HG03432 (cell line): ENCODE measurements at regions not wholly inside any gene's neighbourhood (a gene's known extent, or its start where the extent isn't known, plus 50 kb on each side); places are given as distances from the start of the nearest gene placed in this dataset.
A peak's percentile ranks its signal among the peaks of the same experiment; 100 is the strongest.

ENCODE experiments used
- ATAC-seq: cut with Tn5 transposase; IDR thresholded peaks from one replicate; pipeline ENCODE4 v1.9.1; 2021; ENCODE audit warnings: mild to moderate bottlenecking, moderate library complexity; ENCODE audit not compliant: unreplicated experiment

DNA sequence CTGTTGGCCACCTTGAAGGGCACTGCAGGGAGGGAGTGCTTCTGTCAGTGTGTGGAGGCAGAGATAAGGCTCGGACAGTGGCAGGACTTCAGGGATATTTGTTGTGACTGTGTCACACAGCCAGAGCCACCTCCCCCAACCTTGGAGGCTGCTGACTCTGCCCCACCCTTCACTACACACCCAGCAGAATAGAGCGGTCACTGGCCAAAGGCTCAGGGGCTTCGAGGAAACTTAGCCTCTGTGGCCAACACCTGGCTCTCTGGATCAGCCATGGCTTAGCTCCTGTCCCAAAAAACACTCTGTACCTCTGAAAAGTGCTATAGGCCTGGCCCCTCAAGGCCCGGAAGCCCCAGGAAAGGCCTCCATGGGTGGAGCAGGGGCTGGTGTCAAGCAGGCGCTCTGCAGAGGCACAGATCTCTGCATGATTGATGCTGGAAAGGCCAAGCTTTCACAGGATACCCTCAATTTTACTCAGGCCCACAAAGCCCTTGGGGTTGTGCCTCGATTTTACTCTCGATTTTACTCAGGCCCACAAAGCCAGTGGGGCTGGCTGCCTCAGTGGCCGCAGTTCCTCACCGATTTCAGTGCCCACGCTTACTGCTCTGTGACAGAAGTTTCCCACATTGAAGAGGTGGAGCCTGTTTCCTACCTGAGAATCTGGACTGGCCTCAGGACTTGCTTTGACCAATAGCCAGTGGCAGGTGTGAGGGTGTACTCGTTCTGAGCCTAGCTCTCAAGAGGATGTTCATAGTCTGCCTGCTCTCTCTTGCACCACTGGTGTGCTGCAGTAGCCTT is 113.2 kb upstream of the GPR26 start:
- ATAC-seq, result peak; percentile 57

DNA sequence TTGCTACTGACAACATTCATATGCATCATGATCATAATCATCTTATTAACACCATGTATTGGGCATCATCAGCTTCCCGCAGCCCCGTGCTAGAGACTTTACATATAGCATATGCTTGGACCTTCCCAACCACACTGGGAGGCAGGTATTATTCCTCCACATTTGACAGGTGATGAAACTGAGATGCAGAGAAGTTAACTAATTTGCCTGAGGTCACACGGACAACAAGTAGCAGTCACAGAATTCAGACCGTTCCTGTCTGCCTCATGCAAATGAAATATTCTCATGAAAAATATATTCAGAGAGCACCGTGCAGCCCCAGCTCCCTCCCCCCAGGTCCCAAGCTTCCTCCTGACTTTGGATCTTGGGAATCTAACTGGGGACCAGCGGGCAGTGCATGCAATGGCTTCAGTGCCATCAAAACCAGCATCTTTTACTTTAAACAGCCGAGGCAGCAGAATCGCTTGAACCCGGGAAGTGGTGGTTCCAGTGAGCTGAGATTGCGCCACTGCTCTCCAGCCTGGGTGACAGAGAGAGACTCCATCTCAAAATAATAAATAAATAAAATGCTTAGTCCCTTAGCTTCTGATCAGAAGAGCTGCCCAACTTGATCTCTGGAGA is 112.2 kb upstream of the GPR26 start:
- peak; percentile 46 for ATAC-seq

DNA sequence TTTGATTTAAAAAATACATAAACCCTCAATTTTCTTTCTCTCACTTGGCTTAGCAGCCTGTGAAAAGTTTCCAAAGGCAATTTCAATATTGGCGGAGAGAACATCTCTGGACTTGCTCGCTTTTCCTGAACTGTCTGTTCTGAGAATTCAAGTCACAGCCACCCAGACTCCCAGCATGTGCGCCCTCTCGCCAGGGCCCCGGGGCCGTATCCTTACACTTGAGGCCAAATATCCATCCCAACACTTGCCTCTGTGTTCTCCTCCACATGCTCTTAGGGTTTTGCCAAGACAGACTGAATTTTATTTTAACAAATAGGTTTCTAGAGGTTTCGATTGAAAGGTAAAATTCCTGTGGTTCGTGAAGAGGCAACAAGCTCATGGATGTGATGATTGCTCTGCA is 111.5 kb upstream of the GPR26 start:
- ATAC-seq, result no peak

DNA sequence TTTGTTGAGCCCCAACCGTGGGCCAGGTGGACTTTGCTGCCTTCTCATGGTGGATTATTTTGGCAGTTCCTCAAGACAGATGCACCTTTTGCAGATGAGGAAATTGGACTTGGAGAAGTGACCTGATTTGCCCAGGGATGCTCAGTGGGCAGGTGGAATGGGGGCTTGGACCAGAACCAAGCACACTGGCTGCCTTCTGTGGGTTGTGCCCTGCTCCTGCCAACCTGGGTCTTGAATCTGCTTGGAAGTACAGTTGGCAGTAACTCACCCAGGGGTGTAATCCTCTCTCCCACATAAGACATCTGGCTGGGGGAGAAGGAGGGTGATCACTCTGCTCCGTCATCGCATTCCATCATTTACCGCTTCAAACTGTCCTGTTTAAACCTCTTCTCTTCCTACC is 110.5 kb upstream of the GPR26 start:
- no peak for ATAC-seq

DNA sequence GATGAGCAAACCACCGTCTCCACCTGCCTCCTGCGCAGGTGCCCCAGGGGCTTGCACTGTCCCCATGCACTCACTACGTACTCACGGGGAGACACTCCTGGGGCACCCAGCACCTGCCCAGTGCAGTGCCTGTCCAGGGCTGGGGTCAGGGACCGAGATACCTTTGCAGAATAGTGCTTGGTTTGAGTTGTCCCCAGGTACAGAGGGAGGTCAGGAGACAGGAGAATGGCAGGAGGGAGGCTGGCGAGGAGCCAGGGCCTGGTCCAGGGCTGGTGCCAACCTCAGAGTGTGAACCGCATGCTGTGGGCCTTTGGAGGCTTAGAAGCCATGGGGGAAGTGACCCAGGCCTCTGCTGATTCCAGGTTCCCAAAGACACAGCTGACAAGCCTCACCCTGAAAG is 110.1 kb upstream of the GPR26 start:
- no peak for ATAC-seq

DNA sequence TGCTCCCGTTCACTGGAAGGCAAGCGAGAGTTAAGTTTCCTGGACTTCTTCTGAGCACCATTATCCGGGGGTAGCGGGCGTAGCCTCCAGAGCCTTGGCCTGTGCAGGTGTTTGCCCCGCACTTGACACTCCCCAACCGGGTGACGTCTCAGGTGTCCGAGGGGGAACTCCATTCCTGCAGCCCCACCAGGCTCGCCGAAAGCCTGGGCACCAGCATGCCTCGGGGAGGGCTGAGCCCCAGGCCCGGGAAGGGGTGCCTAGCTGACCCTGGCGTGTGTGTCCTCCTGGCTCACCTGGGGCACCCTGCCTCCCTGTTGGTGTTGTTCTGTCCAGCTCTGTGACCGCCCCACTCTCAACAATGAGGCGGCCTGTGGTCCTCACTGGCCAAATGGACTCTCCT is 109.4 kb upstream of the GPR26 start:
- no peak for ATAC-seq

DNA sequence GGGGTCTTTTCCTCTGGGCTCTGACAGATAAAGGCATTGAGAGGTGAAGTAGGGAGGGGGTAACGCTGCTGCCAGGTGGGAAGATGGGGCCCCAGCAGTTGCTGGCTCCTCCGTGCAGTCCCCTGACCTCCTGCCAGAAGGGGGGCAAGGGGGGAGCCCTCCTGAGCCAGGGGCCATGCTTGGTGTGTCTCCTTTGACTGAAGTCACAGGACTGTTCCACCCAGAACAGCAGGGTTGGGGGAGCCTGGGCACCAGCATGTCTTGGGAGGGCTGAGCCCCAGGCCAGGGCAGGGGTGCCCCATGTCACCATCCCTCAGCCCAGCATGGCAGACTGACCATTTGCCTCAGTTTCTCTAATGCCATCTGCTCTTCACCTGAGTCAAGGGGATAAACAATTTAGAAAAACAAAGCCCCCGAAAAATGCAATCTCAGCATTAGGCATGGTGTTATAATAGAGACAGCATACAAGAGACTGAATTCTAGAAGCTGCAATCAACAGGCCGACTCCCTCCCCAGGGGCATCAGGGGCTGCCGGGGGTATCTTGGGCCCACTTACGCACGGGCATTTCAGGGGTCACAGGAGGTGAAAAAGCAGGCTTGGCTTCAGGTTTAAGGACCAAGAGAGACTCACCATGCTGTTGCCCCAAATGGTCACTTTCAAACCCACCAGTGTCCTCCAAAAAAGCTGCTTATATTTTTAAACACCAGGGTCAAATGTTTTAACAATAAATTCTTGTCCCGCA is 108.6 kb upstream of the GPR26 start:
- no peak for ATAC-seq

DNA sequence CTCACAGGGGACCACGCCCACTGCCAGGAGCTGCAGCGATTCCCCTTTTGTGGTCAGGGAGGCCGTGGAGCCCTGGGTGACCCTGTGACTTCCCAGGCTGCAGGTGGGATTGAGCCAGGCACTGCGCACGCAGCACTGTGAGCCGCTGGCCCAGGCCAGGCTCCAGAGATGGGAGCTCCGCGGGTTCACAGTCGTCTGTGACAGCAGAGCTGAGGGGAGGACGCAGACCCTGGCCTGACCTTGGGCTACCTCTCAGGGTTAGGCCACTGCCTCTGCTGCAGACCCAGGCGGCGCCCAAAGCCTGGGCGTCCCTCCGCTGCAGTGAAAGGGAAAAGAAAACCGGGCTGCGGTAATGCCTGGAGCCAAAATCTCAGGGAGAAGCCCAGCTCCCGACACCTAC is 107.5 kb upstream of the GPR26 start:
- ATAC-seq, result no peak

DNA sequence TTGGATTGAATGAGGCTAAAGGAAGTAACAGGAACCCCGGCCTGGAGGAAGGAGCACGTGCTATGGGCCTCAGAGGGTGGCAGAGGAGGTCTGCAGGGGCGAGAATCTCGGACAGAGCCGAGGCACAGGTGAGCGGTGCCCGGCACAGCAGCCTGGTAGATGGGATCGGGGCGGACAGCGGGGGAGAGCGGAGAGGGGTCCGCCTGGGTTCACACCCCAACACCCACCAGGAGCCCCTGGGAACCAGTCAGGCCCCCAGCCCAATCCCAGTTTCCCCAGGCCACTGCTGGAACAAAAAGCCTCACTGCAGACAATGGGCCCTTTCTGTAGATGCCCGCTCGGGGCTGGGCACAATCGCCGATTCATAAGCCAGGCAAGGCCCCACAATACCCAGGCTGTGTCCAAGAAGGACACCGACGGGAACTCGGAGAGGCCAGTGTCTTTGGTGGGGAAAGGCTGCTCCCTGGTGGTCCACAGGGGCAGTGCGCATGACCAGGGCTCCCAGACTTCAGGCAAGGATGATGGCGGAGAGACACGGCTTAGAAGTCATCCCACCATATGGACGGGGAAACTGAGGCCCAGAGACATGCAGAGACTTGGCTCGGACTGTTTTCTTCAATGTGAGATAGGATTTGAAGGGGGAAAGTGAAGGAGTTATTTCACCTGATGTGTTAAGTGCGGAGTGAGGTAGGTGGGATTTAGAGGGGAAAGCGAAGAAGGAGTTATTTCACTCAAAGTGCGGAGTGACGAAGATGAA is 106.9 kb upstream of the GPR26 start:
- no peak for ATAC-seq

DNA sequence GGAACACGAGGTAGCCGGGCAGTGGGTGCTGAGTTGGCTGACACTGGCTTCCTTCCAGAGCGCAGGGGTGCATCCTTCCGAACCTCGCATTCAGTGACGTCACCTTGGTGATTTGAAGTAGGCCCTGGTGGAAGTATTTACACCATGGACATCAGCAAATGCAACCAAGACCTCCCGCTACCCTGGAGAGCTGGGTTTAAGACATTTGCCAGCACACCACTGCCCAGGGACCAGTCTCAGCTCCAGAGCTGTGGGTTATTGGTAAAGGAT is 106.4 kb upstream of the GPR26 start:
- no peak for ATAC-seq

DNA sequence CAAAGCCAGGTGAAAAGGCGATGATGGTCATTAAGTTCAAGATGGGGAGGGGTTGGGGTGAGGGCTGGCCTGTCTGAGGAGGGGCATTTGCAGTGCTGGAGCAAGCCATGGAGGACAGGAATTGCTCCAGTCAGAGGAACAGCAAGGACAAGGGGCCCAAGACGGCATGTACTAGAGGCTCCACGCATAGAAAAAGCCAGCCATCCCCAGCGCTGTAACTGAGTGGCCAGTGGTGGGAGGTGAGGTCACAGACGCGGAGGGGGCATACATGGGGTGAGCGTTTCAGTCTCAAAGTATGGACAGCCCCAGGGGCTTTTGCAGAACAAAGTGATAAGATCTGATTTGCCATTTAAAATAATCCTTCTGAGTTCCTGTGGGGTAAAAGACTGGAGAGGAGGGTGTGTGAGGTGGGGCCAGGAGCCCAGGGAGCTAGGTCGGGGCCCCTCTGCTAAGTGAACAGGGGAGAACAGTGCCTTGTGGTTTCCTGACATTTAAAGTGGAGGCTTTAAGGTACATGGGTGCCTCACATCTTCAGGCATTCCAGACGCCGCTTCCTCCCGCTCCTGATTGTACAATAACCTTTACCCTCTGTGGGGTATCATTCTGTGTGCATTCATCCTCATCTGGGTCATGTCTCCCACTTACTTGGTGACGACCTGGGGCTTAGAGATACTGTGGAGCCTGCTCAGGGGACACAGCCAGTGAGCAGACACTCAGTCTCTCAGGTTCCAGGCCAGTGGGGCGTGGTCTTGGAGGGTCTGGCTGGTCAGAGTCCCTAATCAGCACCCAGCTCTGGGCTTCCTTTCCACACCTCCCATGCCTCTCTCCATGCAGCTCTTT is 105.6 kb upstream of the GPR26 start:
- ATAC-seq, result no peak

DNA sequence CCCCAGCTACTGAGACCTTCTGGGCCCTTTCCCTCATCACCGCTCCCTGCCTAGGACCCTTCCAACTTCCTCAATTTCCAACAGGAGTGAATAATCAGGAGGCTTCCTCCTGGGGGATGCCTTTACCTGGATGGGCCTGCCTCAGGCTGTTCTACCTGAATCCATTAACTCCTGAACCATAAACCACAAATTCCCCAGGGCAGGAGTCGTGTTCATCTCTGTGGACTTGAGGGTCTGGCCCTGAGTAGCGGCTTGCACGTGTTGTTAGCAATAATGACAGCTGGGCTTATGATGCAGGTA is 105.1 kb upstream of the GPR26 start:
- ATAC-seq, result no peak

DNA sequence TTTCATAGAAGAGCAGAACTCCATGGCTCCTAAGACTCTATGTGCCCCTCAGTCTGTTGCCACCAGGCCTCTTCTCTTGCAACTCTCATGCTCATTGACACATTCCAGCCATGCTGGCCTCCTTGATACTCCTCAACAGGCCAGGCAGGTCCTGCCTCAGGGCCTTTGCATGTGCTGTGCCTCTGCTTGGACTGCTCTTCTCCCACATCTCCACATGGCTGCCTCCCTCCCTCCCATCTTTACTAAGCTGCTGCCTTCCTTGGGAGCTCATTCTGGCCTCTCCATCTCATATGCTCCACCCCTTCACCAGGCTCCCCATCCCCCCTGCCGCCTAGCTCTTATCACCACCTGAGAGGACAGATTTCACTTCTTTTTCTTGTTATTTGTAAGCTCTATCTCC is 103.8 kb upstream of the GPR26 start:
- no peak for ATAC-seq

DNA sequence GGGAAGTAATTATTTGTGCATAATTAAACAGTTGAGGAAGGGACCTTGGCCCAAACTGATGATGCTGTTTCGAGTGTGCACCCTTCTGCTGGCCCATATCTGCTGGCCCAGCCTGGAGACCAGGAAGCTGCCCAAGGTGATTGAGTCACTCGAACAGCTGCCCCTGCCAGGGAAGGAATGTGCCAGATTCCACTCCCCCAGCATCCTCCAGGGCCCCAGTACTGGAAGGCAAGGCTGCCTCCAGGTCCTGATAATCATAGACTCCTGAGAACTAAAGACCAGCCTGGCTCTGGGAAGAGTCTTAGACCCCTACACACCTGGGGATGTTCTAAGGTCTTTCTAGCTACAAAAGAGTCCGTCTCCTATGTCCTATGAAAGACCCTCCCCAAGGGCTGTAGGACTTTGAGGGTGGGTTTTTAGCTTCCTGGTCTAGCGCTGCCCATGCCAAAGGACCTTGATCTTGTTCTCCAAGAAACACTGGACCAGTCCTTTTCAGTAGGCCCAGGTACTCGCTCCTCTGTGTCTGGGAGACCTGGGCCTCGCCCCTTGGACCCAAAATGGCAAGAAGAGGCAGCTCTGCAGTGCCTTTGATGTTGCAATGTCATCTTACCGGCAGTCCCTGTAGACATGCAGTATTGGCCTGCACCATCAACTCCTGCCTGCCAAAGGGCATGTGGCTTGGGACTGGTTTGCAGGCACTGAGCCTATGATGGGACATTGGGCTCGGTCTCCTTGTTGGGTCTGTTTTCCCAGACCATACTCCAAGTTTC is 103.2 kb upstream of the GPR26 start:
- ATAC-seq, result no peak

DNA sequence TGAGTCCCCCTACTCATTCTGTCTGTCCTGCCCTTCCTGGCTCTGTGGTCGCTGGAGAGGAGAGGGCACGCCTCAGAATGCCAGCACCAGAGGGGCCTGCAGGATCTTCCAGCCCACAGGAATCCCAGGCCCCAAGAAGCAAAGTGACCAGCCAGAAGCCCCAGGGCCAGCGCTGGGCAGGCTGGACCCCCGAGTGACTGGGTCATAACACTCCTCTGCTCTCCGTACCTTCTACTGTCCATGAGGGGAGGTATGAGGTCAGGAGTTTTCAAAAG is 102.6 kb upstream of the GPR26 start:
- ATAC-seq, result no peak

DNA sequence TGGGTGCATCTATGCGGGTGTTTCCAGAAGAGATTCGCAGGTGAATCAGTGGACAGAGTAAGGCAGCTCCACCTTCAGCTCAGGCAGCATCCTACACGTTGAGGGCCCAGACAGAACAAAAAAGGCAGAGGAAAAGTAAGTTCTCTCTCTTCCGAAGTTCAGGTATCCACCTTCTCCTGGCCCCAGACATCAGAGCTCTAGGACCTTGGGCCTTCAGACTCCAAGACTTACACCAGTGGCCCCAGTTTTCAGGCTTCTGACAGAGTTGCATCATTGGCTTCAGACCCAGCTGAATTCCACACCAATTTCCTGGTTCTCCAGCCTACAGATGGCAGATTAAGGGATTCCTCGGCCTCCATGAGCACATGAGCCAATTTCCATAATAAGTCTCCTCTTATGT is 102.2 kb upstream of the GPR26 start:
- no peak for ATAC-seq

DNA sequence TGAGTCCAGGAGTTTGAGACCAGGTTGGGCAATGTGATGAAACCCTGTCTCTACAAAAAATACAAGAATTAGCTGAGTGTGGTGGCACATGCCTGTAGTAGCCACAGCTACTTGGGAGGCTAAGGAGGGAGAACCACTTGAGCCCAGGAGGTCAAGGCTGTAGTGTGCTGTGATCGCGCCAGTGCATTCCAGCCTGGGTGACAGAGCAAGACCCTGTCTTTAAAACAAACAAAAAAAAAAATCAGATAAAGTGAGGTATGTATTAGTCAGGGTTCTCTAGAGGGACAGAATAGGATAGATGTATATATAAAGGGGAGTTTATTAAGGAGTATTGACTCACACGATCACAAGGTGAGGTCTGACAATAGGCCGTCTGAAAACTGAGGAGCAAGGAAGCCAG is 101.5 kb upstream of the GPR26 start:
- no peak for ATAC-seq

DNA sequence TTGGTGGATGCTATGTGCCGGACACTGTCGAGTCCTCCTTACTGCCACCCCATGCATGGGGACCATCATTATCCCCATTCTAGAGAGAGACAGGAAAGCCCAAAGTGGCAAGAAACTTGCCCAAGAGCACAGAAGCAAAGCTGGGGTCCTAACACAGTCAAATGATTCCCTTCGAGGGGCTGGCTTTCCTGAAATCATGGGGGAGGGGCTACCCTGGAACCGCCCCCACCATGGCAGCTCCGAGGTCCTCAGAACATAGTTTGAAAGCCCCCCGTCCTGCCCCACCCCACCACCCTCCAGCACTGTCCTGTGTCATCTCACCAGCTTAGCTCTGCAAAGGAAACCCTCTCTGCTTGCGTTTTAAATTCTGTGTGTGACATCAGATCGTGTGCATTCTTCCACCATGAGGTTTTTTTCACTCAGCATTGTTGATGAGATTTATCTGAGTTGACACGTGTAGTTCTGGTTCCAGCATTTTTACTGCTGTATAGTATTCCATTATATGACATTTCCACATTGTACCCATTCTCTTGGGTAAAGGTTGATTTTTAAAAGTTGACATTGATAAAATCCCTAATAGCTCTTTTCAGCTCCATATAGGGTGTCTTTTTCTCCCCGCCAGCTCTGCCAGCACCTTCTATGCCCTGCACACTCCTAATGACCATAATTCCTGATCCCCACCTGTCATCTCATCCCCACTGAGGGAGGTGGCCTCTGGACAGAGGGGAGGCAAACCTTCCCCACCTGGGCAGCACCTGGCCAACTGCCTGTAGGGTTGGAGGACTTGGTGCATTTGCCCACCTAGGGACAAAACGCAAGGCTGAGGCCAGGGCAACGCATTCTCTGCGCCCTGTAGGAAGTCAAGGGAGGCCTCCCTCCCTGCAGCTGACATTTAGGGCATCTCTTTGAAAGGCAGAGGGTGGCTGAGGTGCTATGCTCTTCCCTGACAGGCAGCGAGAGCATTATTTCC is 100.2 kb upstream of the GPR26 start:
- ATAC-seq, result no peak

DNA sequence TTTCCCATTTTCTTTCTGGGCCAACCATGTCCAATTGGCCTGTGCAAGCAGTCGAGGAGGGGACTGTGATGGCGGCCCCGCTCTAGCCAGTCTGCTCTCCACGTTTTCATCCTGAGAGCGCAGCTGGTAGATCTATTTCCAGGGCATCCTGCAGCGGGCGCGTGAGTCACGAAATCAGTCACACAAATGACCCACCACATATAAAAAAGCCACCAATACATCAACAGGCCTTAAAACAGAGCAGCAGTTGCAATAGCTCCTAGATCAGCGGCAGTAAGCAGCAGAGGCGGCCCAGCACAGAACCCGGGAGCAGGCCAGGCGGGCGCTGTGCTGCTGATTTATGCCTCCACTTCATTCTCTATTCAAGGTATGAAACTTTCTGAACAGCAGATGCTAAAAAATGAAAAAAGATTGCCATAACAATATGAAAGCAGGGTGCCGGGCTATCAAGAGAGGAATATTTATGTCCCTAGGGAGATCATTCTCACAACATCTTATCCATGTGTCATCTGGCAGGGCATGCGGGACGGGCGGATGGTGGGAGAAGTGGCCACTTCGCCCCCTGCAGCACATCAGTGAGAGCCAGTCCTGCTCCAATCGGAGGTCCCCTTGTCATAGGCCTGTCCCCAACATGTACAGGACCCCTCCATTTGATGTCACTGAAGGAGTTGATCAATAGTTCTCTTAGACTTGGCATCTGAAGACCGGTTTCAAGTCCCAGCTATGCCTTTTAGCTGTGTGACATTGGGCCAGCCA is 98.0 kb upstream of the GPR26 start:
- ATAC-seq, result no peak
